NCI-H2196 treated with DMSO at 0.1 percent for 48 hours (cell line): ENCODE measurements at regions not wholly inside any gene's neighbourhood (a gene's known extent, or its start where the extent isn't known, plus 50 kb on each side); places are given as distances from the start of the nearest gene placed in this dataset.

Source experiments
- DNase-seq: peaks from one replicate; lab custom pipeline; 2025; ENCODE audit not compliant: unreplicated experiment; lab: John Stamatoyannopoulos, UW

GRCh38 chr7:130926001-130926691 lies 192.1 kb upstream of the KLF14 start:
- DNase-seq, result no peak

GRCh38 chr7:130927062-130927461 lies 193.1 kb upstream of the KLF14 start:
- no peak for DNase-seq

DNA sequence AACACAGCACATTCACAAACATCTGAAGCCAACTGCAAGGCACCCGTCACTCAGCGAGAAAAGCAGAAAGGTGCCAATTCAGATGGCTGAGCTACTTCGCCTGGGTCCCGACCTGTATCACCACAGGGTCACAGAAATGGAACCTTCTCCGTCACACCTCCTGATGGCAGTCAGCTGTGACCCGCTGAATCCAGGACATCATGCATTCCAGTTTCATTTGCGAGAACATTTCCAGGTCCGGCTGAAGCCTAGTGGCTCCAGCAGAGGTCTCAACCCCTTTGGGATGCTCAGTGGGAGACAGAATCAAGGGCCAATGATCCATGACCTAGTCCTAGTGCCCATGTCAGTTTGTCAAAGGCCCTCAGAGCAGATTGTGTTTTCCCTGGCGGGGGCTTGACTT lies 193.6 kb upstream of the KLF14 start:
- no peak for DNase-seq

- DNase-seq, result no peak
Measured at GRCh38 chr7:130929896-130930659, 196.1 kb upstream of the KLF14 start.

DNA sequence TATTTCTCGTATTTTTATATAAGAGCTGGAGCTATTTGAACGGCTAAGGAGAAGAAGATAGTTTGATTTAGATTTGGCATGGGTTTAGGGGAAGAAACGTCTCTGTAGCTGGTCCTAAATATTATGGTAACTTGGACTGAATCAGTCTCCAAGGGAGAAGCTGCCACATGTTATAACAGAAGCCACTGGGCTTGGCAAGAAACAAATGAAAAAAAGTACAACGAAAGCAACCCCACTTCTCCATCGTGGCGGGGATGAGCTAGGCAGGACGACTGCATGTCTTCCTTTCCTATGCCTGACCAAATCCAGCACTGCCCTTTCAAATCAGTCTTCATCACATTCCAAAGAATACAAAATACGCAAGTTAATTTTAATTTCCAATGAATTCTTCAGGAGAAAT lies 196.7 kb upstream of the KLF14 start:
- DNase-seq, result no peak

GRCh38 chr7:130931423-130931822 lies 197.4 kb upstream of the KLF14 start:
- DNase-seq, result no peak

DNA sequence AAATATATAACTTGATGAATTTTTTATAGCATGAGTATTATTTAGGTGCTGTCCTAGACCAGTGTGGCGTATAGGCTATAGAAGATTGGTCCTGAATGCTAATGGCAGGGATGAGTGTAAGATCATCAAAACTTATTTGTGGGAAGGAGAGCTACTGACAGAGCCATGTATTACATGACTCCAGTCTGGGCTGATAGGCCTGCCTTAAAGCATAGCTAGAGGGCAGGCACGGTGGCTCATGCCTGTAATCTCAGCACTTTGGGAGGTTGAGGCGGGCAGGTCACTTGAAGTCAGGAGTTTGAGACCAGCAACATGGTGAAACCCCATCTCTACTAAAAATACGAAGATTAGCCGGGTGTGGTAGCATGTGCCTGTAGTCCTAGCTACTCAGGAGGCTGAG lies 198.1 kb upstream of the KLF14 start:
- DNase-seq, result no peak

GRCh38 chr7:130932667-130933432 lies 198.8 kb upstream of the KLF14 start:
- no peak for DNase-seq

- no peak for DNase-seq
Measured at GRCh38 chr7:130933919-130934318, 199.9 kb upstream of the KLF14 start.

DNA sequence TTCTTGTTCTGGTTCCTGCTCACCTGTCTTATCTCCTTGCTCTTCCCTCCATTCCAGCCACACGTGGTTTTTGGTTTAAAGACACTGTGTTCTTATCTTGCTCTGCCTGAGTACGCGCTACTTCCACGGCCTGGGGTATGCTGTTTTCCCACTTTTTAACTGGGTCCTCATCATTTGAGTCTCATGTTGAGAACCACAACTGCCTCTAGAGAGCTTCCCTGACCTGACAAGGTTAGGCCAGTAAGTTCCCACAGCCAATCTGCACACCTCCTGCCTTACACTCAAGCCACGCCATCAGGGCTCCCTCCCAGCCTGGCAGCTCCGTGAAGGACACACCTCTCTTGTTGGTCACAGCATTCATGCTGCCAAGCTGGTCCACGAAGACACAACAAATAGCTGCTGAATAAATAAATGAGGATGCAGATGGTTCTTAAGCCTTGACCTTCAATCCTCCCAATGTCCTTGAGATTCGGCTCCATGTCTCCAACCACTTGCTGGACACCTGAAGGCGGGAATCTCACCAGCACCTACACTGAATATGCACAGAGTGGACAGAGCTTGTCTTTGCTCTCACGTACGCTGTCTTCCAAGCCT lies 201.7 kb upstream of the KLF14 start:
- DNase-seq, result no peak

GRCh38 chr7:130936202-130936931 lies 202.4 kb upstream of the KLF14 start:
- DNase-seq, result no peak

GRCh38 chr7:130937016-130937415 lies 203.0 kb upstream of the KLF14 start:
- DNase-seq, result no peak

DNA sequence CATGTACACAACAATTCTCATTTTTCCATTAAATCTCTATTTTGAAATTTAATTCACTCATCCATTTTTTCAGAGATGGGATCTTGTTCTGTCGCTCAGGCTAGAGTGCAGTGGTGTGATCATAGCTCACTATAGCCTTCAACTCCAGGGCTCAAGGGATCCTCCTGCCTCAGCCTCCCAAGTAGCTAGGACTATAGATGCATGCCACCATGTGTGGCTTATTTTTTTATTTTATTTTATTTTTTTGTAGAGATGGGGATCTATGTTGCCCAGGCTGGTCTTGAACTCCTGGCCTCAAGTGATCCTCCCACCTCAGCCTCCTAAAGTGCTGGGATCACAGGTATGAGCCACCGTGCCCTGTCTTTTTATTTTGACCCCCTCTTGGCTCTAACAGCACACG lies 203.8 kb upstream of the KLF14 start:
- DNase-seq, result no peak

DNA sequence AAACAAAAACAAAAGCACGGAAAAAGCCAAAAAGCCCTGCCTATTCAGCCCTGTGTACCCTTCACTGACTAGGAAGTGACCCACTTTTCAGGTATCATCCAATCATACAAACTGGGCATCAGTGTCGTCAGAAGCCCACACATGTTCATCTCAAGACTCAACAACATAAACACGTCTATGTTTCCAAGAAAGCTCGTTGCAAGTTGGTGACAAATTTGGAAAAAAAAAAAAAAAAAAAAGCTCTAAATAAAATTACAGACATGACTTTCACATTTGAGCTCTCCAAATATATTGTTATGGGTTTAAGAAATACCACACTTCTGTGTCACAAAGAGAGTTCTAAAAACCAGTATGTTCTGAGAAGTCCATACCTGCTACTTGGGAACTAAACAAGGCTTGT lies 204.7 kb upstream of the KLF14 start:
- DNase-seq, result no peak

DNA sequence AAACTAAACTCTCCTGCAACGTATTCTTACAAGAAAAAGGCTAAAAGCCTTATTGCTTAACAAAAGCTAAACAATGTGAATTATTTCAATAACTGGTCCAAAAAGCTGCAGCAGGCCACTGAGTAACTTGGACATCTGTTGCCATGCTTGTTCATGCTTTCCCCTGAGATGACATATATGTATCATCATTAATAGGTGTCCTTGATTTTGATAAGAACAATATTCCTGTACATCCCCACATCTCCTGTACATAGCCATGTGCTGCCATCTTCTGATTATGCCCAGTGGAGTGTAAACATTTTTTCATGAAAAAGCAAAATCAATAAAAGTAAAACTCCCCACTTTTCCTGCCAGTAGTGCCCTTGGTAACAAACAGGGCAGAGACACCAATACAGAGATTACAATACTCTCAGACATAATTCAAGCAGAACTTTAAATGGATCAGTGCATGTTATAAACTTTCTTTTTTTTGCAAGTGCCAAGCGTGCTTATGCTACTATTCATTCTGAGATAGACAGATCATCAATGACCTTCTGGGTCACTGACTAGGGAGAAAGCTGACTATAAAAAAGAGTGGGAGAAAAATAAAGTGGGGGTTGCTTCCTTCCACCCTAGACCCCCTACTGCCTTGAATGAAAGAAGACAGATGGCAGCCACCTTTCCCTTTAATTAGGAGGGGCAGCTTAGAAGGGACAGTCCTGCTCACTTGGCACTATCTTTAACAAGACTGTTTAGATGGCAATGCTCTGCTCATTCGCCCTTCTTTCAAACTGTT lies 205.5 kb upstream of the KLF14 start:
- DNase-seq, result no peak

DNA sequence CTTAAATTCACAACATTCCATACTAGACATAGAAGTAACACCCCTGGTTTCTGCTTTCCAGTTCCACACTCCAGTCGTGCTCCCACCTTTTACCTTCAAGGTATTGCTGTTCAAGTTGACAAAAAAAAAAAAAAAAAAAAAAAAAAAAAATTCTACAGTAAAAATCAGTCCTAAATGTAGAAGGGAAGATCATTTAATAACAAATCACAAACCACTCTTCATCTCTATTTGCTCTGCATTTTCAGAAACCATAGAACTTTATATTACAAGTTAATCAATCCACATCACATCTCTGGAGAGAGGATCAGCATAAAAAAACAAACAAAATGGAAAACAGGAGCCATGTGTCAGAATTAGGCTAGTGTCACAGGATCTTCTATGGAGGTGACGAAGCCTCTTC lies 206.3 kb upstream of the KLF14 start:
- no peak for DNase-seq

GRCh38 chr7:130940907-130941306 lies 206.9 kb upstream of the KLF14 start:
- no peak for DNase-seq

DNA sequence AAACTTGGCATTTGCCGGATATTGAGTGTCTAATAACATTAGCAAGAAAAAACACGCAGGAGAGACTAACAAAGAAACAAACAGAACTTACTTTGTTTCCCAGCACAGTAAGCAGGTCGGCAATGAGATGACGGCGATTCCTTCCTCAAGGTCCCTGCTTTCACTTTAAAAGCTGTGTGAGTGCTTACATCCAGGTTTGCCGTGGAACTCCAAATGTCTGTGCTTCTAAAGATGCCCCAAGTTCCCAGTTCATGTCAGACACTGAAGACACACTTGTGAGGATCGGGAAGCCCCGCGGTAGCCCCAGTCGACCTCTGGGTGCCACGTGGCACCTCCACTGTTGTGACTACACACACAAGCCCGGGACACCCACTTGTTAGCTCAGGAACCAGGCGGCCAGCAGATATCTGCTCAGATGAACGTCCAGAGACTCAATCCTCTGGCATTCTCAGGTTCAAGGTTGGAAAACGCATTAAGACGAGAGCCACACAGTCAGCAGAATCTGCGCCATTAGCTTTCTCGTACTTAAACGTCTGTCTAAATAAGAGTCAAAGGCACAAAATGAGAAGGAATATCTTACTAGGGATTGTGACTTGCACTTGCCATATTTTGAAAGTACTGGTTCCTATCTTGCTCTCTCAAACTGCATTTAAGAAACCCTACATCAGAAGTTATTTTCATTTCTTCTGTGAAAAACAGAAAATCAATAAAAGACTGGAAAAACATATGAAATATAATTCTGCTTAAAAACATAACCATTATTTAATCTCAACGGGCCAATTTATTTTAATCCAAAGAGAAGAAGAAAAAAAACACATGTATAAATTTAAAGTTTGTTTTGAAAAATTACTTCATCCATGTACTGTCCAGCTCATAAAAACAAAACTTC lies 207.6 kb upstream of the KLF14 start:
- no peak for DNase-seq
